T47D (cell line): ENCODE measurements at regions not wholly inside any gene's neighbourhood (a gene's known extent, or its start where the extent isn't known, plus 50 kb on each side); places are given as distances from the start of the nearest gene placed in this dataset.
A peak's percentile ranks its signal among the peaks of the same experiment; 100 is the strongest.

ENCODE experiments used
- DNase-seq, 2 experiments: peaks; one replicate each; pipeline versions ENCODE4 v3.0.0 to v3.0.0-alpha.2; 2011 to 2012; ENCODE audit warnings: low read depth in 1 of 2, low spot score in 1 of 2
- JUND ChIP-seq: IDR thresholded peaks from 2 replicates; pipeline ENCODE4 v1.6.1; 2012; ENCODE audit warnings: low read depth
- in situ Hi-C: cut with HindIII; loops from 2 replicates; pipeline ENCODE4 v1.10.0; 2016; ENCODE audit warnings: low sequenced_read_pairs, low pct_unique_long_range_greater_than_20kb

DNA sequence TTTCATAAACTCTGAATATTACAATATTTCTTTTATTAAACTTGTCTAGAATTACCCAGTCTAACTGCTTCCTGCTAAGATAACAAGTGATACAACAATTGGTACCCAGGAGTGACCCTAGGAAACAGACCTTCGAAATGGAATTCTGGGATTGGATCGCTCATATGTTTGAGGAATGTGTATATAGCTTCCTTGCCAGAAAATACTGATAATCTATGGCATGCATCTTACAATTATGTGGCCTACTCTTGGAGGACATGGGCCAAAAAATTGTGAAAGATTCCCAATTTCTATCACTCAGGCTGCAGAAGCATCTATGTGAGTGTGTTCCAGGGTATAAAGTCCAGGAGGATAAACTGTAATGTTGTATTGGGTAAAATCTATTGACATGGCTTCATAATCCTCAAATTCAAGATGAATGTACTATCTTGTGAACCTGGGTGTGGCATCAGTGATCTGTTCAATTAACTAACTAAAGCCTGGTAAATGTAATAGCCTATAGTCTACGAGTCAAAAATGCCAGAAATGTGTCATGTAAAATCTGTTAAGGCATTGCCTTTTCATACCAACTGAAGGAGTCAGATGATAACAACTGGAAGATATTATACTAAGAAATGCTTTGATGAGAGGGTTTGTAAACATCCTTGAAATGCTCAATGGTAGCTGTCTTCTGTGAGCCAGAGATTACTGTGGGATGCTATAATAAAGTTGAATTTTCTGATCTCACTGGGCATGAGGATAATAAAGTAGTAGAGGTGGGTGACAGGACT, 1499.3 kb downstream of the PCDH7 start:
- in situ Hi-C loops = no loop called here
- no peak for DNase-seq
- TF ChIP-seq JUND = no peak

DNA sequence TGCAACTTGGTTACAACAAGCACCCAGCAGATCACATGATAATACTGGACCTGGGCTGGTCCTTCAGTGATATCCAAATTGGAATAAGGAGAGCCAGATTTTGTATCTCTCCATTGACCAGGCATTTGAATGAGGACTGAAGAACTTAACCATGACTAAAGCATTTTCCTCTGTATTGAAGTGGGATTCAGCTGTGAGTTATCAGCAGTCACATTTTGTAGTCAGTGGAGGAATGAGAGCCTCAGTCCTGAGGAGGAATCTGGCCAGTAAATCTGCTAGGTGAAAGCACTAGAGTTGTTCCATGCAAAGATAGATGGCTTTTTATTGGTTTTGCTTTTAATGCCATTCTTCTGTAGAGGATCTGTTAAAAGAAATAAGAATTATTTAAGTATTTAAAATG, 1506.0 kb downstream of the PCDH7 start:
- no peak for DNase-seq
- TF ChIP-seq JUND = no peak
- in situ Hi-C loops = no loop called here

DNA sequence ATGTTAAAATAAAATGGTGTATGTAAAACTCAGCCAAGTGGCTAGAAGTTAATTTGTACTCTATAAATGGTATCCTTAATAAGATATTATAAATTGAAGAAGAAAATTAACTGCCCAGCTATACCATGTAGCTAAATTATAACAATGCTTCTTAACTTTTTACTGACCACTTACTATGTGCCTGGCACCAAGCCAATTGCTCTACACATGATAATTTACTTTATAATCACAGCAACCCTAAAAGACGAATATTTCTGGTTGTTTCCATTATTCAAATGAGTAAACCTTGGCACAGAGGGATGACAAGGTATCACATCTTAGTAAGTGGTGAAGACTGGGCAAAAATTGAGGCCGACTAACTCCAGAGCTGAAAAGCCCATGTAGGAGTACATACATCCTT, 1506.6 kb downstream of the PCDH7 start:
- no peak for TF ChIP-seq JUND
- in situ Hi-C loops = no loop called here
- DNase-seq = no peak

DNA sequence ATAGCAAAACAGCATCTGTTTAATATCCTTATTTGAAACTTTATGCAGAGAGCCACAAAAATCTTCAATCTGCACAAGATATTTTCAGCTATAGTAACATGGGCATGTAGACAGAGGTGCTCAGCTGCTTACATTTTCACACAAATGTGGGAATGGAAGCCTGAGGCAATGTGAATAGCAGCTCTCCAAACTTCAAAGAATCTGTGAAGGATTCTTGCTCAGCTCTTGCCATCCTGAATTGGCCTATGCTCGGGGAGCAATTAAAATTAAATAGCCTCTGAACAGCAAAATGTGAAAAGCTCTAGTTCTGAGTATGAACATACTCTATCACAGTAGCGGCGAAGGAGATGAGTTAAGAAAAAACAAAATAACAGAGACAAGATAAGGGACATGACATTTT, 1523.8 kb downstream of the PCDH7 start:
- no peak for DNase-seq
- TF ChIP-seq JUND = no peak
- in situ Hi-C loops = no loop called here

DNA sequence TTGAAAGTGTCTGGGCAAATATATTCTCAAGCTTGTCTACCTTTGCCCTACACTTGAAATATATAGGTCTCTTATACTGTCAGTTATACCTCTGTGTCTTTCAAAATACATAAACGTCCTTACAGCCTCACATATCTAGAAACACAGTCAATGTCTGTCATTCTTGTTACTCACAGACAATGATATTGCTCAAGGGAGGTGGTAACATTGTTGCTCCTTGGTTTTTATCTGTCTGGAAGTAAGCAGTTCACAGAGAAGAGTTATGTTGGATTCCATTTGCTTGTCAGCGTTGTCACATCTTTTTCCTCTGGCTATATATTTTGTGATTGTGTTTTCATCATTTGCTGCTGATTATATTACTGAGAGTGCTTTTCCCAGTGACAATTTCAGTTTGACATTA, 1528.9 kb downstream of the PCDH7 start:
- no peak for DNase-seq
- in situ Hi-C loops = no loop called here

DNA sequence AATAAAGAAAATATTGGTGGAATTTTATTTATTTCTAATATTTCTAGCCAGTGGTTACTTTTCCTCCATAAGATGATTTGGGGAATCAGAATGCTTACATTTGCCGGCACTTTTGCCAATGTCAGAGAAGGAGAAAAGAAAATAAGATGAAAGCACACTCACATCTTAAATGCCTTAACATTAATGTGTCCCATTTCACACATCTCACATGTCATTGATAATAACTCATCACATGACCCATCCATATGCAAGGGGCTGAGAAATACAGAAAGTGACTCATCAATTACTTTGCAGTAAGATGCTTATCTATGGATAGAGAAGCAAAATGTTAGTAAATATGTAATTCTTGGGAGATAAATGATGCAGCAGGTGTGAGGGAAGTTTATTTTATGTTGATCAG, 1531.0 kb downstream of the PCDH7 start:
- no peak for TF ChIP-seq JUND
- in situ Hi-C loops = no loop called here
- no peak for DNase-seq

More for the DNA sequence above, 1528.9 kb downstream of the PCDH7 start:
- TF ChIP-seq JUND = no peak

DNA sequence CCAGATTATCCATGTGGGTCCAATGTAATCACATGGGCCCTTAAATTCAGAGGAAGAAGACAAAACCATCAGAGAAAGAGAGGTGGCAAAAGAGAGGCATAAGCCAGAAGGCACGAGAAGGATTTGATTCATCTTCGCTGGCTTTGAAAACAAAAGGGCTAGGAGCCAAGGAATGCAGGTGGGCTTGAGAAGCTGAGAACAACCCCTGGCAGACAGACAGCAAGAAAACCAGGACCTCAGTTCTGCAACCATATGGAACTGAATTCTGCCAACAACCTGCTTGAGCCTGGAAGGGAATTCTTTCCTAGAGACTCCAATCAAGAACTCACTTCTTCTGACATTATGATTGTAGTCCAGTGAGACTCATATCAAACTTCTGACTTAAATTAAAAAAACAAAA, 1531.8 kb downstream of the PCDH7 start:
- in situ Hi-C loops = no loop called here

DNA sequence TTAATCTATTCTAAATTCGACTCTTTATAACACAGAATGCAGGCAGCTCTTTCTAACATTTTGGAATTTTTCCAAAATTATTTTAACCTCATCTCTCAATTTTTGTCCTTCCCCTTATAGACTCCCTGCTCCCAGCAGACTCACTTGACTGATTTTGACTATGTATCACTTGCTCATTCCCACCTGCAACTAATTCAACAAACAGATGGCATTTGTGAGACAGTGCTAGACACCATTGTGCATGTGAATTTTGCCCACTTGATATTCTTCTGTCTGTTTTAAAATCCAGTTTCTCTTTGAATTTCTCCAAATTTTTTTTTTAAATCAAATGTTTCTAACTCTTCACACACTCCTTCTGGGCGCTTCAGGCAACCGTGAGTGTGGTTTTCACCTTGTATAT, 1534.0 kb downstream of the PCDH7 start:
- no peak for DNase-seq
- TF ChIP-seq JUND = no peak
- in situ Hi-C loops = no loop called here

More for the DNA sequence above, 1531.8 kb downstream of the PCDH7 start:
- no peak for TF ChIP-seq JUND
- no peak for DNase-seq

DNA sequence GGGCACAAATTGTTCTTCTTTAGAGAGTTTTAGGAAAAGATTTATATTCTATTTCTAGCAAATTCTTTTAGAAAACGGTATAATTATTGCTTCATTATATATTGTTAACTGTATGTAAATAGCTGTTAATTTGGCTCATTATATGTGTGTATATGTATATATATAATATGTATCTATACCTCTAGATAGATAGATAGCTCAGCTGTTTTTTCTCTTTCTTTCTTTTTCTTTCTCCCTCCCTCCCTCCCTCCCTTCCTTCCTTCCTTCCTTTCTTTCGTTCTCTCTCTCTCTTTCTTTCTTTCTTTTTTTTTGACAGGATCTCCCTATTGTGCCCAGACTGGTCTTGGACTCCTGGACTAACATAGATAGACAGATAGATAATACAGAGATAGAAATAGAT, 1538.8 kb downstream of the PCDH7 start:
- TF ChIP-seq JUND = no peak
- in situ Hi-C loops = no loop called here
- DNase-seq = no peak

DNA sequence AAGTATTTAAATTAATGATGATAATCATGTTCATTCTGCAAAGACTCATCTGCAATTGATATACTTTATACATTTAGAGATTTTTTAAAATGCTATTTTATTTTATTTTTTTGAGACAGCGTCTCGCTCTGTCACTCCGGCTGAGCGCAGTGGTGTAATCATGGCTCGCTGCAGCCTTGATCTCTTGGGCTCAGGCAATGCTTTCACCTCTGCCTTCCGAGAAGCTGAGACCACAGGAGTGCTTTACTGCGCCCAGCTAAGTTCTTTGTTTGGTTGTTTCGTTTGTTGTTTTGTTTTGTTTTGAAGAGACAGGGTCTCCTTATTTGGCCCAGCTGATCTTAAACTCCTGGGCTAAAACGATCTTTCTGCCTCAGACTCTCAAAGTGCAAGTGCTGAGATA, 1541.0 kb downstream of the PCDH7 start:
- DNase-seq = no peak
- in situ Hi-C loops = no loop called here
- TF ChIP-seq JUND = no peak

DNA sequence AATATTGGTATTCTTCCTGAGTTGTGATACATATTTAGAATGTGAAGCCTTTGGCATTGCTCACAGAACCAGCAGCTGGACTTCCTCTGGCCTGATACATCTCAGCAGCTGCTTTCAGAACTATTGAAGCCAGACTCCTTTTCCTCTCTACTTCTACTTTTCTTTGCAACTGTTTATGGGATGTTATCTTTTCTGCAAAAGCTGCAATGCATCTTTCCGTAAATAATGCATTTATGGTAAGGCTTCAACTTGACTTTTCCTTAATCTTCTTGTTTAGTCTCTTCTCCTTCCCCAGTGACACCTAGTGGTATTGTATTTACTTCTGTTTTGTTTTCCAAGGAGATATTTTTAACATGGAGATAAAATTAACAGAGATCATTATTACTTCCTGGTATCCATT, 1548.7 kb downstream of the PCDH7 start:
- TF ChIP-seq JUND = no peak
- DNase-seq = peak in 1 of 2 experiments; percentile 1
- in situ Hi-C loops = no loop called here

DNA sequence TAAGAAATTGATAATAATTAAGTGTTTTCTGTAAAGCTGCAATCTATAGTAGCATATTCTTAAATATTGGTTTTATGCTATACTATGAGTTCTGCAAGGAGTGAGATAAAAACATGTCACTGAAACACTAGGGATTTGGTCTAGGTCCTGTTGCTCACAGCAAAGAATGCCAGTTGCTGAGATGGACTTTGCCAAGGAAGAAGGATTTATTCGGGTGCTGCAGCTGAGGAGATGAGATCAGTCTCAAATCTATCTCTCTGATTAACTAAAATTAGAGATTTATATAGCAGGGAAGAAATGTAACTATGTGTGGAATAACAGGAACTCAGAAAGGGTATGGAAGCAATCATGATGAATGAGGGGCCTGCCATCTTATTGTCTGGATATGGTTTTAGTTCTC, 1569.9 kb downstream of the PCDH7 start:
- in situ Hi-C loops = no loop called here
- DNase-seq = no peak
- no peak for TF ChIP-seq JUND

DNA sequence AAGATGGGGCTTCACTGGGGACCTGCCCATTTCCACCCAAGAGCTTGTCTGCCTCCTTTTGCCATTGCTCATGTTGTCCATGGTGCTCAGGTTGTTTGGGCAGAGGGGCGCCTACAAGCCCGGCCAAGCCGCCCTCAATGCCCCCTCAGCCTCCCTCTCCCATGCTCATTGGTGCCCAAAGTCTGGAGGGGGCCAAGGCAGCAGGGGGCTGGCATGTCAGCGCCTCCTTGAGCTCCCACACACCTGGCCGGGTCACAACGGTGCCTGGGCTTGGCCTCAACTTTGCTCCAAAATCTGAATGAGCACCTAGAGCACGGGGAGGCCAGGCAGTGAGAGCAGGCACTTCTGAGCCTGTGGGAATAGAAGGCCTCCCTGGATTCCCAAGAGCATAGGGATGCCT, 1598.8 kb downstream of the PCDH7 start:
- in situ Hi-C loops = no loop called here
- TF ChIP-seq JUND = no peak
- no peak for DNase-seq

DNA sequence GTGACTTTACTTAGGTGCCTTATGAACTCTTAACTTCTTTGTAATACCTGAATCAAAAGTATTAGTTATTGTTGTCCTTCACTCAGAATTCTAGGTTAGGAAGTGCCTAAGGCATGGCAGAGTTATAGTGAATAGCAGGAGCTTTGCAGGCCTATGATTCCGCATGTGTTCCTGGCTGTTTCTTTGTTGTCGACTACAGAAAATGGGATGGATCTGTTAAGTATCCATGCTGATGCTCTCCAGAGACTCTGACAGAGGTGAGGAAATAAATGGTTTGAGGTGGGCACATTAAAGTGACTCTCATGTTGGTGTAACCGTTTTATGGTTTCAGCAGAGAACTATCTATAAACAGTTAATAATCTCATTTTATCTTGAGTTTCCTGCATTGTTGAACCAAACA, 1601.3 kb downstream of the PCDH7 start:
- TF ChIP-seq JUND = no peak
- in situ Hi-C loops = no loop called here
- no peak for DNase-seq

DNA sequence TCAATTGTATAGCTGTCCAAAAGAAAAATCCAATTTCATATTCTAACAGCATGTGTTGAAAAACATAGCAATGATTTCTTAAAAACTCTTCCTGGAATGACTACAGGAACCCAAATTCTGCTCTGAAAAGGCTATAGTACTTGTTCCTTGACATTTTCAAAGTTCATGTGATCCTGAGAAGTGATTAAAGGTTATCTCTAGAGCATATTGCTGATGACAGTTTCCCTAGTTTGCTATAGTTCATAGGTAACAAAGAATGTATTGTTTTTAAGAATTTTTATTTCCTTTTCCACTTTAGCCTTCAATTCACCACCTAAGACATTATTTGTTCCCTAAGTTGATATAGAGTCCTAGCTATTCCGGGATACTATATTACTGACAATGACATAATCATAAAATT, 1614.6 kb downstream of the PCDH7 start:
- no peak for TF ChIP-seq JUND
- in situ Hi-C loops = no loop called here
- no peak for DNase-seq
